Panc1 (cell line): ENCODE measurements at regions not wholly inside any gene's neighbourhood (a gene's known extent, or its start where the extent isn't known, plus 50 kb on each side); places are given as distances from the start of the nearest gene placed in this dataset.

ENCODE experiments used
- ATAC-seq: fragments of 200-7000 bp; cut with Tn5 transposase; 2 replicates; pipeline ENCODE4 v1.9.1; 2020; ENCODE audit warnings: mild to moderate bottlenecking, moderate library complexity
- BruUV-seq: library from RNA; stranded (reverse); fragments of 400-500 nt; replicated peaks from 2 replicates; lab custom pipeline; 2021; lab: Mats Ljungman, UMichigan
- CTCF ChIA-PET: fragments of 300-600 bp; sonication (Branson Sonifier 250); formaldehyde crosslinking; loops from one replicate; lab custom pipeline; 2022; ENCODE audit warnings: antibody characterized with exemption; lab: Charles Lee
- POLR2A ChIA-PET: fragments of 300-600 bp; sonication (Branson Sonifier 250); formaldehyde crosslinking; loops from one replicate; lab custom pipeline; 2022; ENCODE audit warnings: antibody characterized with exemption; lab: Charles Lee
- DNase-seq: peaks from one replicate; pipeline ENCODE4 v3.0.0-alpha.2; 2010; ENCODE audit warnings: low read depth, low spot score
- H3K27ac ChIP-seq: 2 replicates; pipeline ENCODE4 v1.5.1; 2011; ENCODE audit warnings: mild to moderate bottlenecking, low read length, inconsistent platforms
- H3K27me3 ChIP-seq: fragments of 200-500 bp; sonication (Bioruptor generic); 2 replicates; pipeline ENCODE4 v1.6.0; 2014; ENCODE audit warnings: low read length, inconsistent platforms; ENCODE audit not compliant: control insufficient read depth, insufficient read depth
- H3K36me3 ChIP-seq: fragments of 200-500 bp; sonication (Bioruptor generic); 2 replicates; pipeline ENCODE4 v1.5.1; 2014; ENCODE audit warnings: inconsistent platforms, mild to moderate bottlenecking, low read length, moderate library complexity; ENCODE audit not compliant: control insufficient read depth, insufficient read depth
- H3K4me1 ChIP-seq: 2 replicates; pipeline ENCODE4 v1.5.1; 2011; ENCODE audit warnings: inconsistent platforms, mild to moderate bottlenecking, low read length, moderate library complexity; ENCODE audit not compliant: control insufficient read depth, insufficient read depth
- H3K4me3 ChIP-seq, 2 experiments: 2 replicates each; pipeline ENCODE4 v1.5.1; 2011 to 2012; ENCODE audit warnings: low read depth in 2 of 2, low read length in 2 of 2, mild to moderate bottlenecking in 2 of 2, inconsistent platforms in 1 of 2, moderate library complexity in 1 of 2
- H3K9me3 ChIP-seq: fragments of 200-500 bp; sonication (Bioruptor generic); 2 replicates; pipeline ENCODE4 v1.5.1; 2014; ENCODE audit warnings: low read depth, mild to moderate bottlenecking, inconsistent platforms, low read length, moderate library complexity; ENCODE audit not compliant: control insufficient read depth, insufficient read depth
- POLR2AphosphoS5 ChIP-seq: IDR thresholded peaks from 2 replicates; pipeline ENCODE4 v1.6.1; 2012; ENCODE audit warnings: mild to moderate bottlenecking, low read depth, low read length, moderate library complexity
- SIN3A ChIP-seq: IDR thresholded peaks from 2 replicates; pipeline ENCODE4 v1.6.1; 2012; ENCODE audit warnings: low read depth, mild to moderate bottlenecking, low read length, moderate library complexity, borderline replicate concordance; ENCODE audit not compliant: insufficient read depth
- TCF7L2 ChIP-seq: IDR thresholded peaks from 2 replicates; pipeline ENCODE4 v1.6.1; 2011; ENCODE audit warnings: mild to moderate bottlenecking, low read depth, low read length, inconsistent platforms
- in situ Hi-C: cut with HindIII; loops from 2 replicates; pipeline ENCODE4 v1.10.0; 2016; ENCODE audit warnings: low sequenced_read_pairs, low pct_unique_long_range_greater_than_20kb
- intact Hi-C: fragments of 100-400 bp; cut with micrococcal nuclease; formaldehyde crosslinking; loops from one replicate; pipeline ENCODE4 v1.10.0; 2022; ENCODE audit not compliant: unreplicated experiment
- TF ChIP-seq, protein P1 (sequence below), 2 experiments: IDR thresholded peaks; 2 replicates each; pipeline ENCODE4 v1.6.1; 2011 to 2012; ENCODE audit warnings: low read depth in 2 of 2, control low read depth in 1 of 2, low read length in 1 of 2, mild to moderate bottlenecking in 1 of 2, moderate library complexity in 1 of 2; ENCODE audit not compliant: insufficient read depth in 1 of 2
- TF ChIP-seq, protein P2 (sequence below): fragments of 450-650 bp; IDR thresholded peaks from 2 replicates; pipeline ENCODE4 v1.5.1; 2017; ENCODE audit warnings: mild to moderate bottlenecking

DNA sequence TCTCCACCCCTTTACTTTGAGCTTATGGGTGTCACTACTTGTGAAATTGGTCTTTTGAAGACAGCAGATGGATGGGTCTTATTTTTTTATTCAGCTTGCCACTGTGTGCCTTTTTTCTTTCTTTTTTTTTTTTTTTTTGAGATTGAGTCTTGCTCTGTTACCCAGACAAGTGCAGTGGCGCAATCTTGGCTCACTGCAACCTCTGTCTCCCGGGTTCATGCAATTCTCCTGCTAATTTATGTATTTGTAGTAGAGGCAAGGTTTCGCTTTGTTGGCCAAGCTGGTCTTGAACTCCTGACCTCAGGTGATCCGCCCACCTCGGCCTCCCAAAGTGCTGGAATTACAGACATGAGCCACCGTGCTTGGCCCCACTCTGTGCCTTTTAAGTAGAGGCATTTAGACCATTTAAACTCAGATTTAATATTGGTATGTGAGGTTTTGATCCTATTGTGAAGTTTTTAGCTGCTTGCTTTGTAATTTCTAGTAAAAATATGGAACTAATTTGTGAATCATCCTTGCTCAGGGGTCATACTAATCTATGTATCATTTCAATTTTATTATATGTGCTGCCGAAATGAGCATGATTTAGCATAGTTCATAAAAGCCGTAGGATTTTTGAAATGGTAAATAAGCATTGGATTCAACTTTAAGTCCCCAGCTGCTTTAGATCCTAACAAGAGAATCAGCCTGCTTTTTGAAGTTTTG, 584.5 kb downstream of the SLITRK1 start:
- H3K9me3 ChIP-seq, result no peaks in the 10 kb centered on the region
- DNase-seq (no peak), ATAC-seq (no peak)
- no peak overlapping the region for H3K4me3 ChIP-seq
- intact Hi-C loops, result no loop called here
- H3K27ac ChIP-seq, result no peak overlapping the region
- no peak for TF ChIP-seq SIN3A
- no peak for TF ChIP-seq POLR2AphosphoS5
- TF ChIP-seq TCF7L2, result no peak
- TF ChIP-seq, protein P1, sequence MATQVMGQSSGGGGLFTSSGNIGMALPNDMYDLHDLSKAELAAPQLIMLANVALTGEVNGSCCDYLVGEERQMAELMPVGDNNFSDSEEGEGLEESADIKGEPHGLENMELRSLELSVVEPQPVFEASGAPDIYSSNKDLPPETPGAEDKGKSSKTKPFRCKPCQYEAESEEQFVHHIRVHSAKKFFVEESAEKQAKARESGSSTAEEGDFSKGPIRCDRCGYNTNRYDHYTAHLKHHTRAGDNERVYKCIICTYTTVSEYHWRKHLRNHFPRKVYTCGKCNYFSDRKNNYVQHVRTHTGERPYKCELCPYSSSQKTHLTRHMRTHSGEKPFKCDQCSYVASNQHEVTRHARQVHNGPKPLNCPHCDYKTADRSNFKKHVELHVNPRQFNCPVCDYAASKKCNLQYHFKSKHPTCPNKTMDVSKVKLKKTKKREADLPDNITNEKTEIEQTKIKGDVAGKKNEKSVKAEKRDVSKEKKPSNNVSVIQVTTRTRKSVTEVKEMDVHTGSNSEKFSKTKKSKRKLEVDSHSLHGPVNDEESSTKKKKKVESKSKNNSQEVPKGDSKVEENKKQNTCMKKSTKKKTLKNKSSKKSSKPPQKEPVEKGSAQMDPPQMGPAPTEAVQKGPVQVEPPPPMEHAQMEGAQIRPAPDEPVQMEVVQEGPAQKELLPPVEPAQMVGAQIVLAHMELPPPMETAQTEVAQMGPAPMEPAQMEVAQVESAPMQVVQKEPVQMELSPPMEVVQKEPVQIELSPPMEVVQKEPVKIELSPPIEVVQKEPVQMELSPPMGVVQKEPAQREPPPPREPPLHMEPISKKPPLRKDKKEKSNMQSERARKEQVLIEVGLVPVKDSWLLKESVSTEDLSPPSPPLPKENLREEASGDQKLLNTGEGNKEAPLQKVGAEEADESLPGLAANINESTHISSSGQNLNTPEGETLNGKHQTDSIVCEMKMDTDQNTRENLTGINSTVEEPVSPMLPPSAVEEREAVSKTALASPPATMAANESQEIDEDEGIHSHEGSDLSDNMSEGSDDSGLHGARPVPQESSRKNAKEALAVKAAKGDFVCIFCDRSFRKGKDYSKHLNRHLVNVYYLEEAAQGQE (IDR thresholded peaks at IDR 0.05; ENCODE audit: insufficient read depth in 1 of 2, low read depth in 2 of 2, low read length in 1 of 2), result no peak
- TF ChIP-seq, protein P2, sequence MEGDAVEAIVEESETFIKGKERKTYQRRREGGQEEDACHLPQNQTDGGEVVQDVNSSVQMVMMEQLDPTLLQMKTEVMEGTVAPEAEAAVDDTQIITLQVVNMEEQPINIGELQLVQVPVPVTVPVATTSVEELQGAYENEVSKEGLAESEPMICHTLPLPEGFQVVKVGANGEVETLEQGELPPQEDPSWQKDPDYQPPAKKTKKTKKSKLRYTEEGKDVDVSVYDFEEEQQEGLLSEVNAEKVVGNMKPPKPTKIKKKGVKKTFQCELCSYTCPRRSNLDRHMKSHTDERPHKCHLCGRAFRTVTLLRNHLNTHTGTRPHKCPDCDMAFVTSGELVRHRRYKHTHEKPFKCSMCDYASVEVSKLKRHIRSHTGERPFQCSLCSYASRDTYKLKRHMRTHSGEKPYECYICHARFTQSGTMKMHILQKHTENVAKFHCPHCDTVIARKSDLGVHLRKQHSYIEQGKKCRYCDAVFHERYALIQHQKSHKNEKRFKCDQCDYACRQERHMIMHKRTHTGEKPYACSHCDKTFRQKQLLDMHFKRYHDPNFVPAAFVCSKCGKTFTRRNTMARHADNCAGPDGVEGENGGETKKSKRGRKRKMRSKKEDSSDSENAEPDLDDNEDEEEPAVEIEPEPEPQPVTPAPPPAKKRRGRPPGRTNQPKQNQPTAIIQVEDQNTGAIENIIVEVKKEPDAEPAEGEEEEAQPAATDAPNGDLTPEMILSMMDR, result no peak
- in situ Hi-C loops, result no loop called here
- no peaks in the 10 kb centered on the region for H3K36me3 ChIP-seq
- ChIA-PET POLR2A (no interaction called here), CTCF (no interaction called here)
- BruUV-seq, result no TSS peak
- H3K27me3 ChIP-seq, result no peaks in the 10 kb centered on the region
- H3K4me1 ChIP-seq, result no peaks in the 10 kb centered on the region

DNA sequence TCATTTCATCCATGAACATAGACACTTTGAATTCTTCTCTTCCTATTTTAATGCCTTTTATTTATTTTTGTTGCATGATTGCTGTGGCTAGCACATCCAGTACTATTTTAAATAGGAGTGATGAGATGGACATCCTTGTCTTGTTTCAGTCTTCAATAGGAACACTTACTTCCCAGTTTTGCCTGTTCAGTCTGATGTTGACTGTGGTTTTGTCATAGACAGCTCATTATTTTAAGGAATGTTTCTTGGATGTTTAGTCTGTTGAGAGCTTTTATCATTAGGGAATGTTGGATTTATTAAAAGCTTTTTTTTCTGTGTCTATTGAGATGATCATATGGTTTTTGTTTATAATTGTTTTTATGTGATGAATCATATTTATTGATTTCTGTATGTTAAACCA, 586.6 kb downstream of the SLITRK1 start:
- Histone ChIP-seq H3K9me3 (no peaks in the 10 kb centered on the region), H3K4me3 (no peak overlapping the region), H3K27me3 (no peaks in the 10 kb centered on the region), H3K4me1 (no peaks in the 10 kb centered on the region), H3K36me3 (no peaks in the 10 kb centered on the region), H3K27ac (no peak overlapping the region)
- ChIA-PET POLR2A (no interaction called here), CTCF (no interaction called here)
- DNase-seq (no peak), ATAC-seq (no peak)
- intact Hi-C loops (no loop called here), in situ Hi-C loops (no loop called here)
- BruUV-seq, result no TSS peak
- TF ChIP-seq, protein P2, result no peak
- TF ChIP-seq, protein P1 (IDR thresholded peaks at IDR 0.05; ENCODE audit: insufficient read depth in 1 of 2, low read depth in 2 of 2, low read length in 1 of 2), result no peak
